GM12878 (cell line): ENCODE measurements at regions not wholly inside any gene's neighbourhood (a gene's known extent, or its start where the extent isn't known, plus 50 kb on each side); places are given as distances from the start of the nearest gene placed in this dataset.

Source experiments
- ATAC-seq: fragments of 200-7000 bp; cut with Tn5 transposase; 3 replicates; pipeline ENCODE4 v1.9.1; 2020; ENCODE audit warnings: mild to moderate bottlenecking, moderate library complexity
- BruUV-seq: library from RNA; stranded (reverse); fragments of 400-500 nt; replicated peaks from 2 replicates; lab custom pipeline; 2021; lab: Mats Ljungman, UMichigan
- CTCF ChIA-PET: fragments of 300-600 bp; sonication (Branson Sonifier 250); formaldehyde crosslinking; extraction: SDS; loops from one replicate; lab custom pipeline; 2021; ENCODE audit warnings: inconsistent platforms; lab: Yijun Ruan, JAX
- POLR2A ChIA-PET: fragments of 350-600 bp; formaldehyde crosslinking; extraction: SDS; loops from one replicate; lab custom pipeline; 2021; ENCODE audit warnings: inconsistent platforms; lab: Charles Lee
- RAD21 ChIA-PET: fragments of 300-600 bp; sonication (Branson Sonifier 250); formaldehyde crosslinking; loops from one replicate; lab custom pipeline; 2023; ENCODE audit warnings: antibody characterized with exemption; ENCODE audit not compliant: unreplicated experiment; lab: Charles Lee
- SMC1A ChIA-PET: fragments of 300-600 bp; sonication (Branson Sonifier 250); formaldehyde crosslinking; loops from one replicate; lab custom pipeline; 2023; ENCODE audit not compliant: unreplicated experiment, uncharacterized antibody; lab: Charles Lee
- DNase-seq: peaks from one replicate; pipeline ENCODE4 v3.0.0-alpha.2; 2011; ENCODE audit warnings: low read depth, low spot score
- FAIRE-seq: peaks from 3 replicates; lab custom pipeline; 2011; peaks lifted over from hg19 to GRCh38; lab: Jason Lieb, UNC
- H2AFZ ChIP-seq: 2 replicates; pipeline ENCODE4 v1.6.0; 2011; ENCODE audit warnings: low read depth, low read length, control low read depth; ENCODE audit not compliant: control insufficient read depth
- H3K27ac ChIP-seq: 2 replicates; pipeline ENCODE4 v1.5.1; 2011; ENCODE audit warnings: control low read depth; ENCODE audit not compliant: control insufficient read depth, insufficient read depth
- H3K27me3 ChIP-seq, 2 experiments: replicated peaks in 1 of 2; 2 replicates each; pipeline versions ENCODE4 v1.6.0 to v1.6.1; 2011; ENCODE audit warnings: low read length in 1 of 2; ENCODE audit not compliant: control insufficient read depth in 2 of 2, insufficient read depth in 2 of 2
- H3K36me3 ChIP-seq, 2 experiments: 2 replicates each; pipeline ENCODE4 v1.5.1; 2011; ENCODE audit warnings: low read length in 1 of 2; ENCODE audit not compliant: control insufficient read depth in 2 of 2, insufficient read depth in 2 of 2
- H3K4me1 ChIP-seq: 2 replicates; pipeline ENCODE4 v1.6.1; 2011; ENCODE audit warnings: mild to moderate bottlenecking, low read length, moderate library complexity, mixed read lengths; ENCODE audit not compliant: control insufficient read depth, insufficient read depth
- H3K4me2 ChIP-seq: 2 replicates; pipeline ENCODE4 v1.6.0; 2011; ENCODE audit warnings: control low read depth; ENCODE audit not compliant: control insufficient read depth, insufficient read depth
- H3K4me3 ChIP-seq: fragments of 200-600 bp; sonication (generic); 2 replicates; pipeline ENCODE4 v1.5.1; 2016
- H3K79me2 ChIP-seq: 2 replicates; pipeline ENCODE4 v1.6.0; 2011; ENCODE audit warnings: low read length; ENCODE audit not compliant: control insufficient read depth, insufficient read depth
- H3K9ac ChIP-seq: 2 replicates; pipeline ENCODE4 v1.8.0; 2011; ENCODE audit warnings: low read length, control low read depth, mixed read lengths; ENCODE audit not compliant: control insufficient read depth, insufficient read depth
- H3K9me3 ChIP-seq: replicated peaks from 3 replicates; pipeline ENCODE4 v1.5.1; 2011; ENCODE audit warnings: mild to moderate bottlenecking, low read length; ENCODE audit not compliant: control insufficient read depth, insufficient read depth
- H4K20me1 ChIP-seq: 2 replicates; pipeline ENCODE4 v1.6.0; 2011; ENCODE audit not compliant: control insufficient read depth, insufficient read depth
- CBX3 ChIP-seq: fragments of 200-600 bp; sonication (generic); IDR thresholded peaks from 2 replicates; pipeline ENCODE4 v1.6.1; 2016; ENCODE audit warnings: low read depth, borderline replicate concordance
- CBX5 ChIP-seq: sonication (generic); IDR thresholded peaks from 2 replicates; pipeline ENCODE4 v1.6.1; 2016; ENCODE audit warnings: low read depth, moderate library complexity, mild to moderate bottlenecking, inconsistent platforms
- CTCF ChIP-seq, 3 experiments: IDR thresholded peaks in 2 of 3; conservative IDR thresholded peaks in 1 of 3; 2 replicates each; pipeline ENCODE4 v1.5.1; 2011; ENCODE audit warnings: low read depth in 3 of 3, low read length in 3 of 3, mild to moderate bottlenecking in 3 of 3, control low read depth in 2 of 3, moderate library complexity in 2 of 3, inconsistent platforms in 1 of 3, mixed read lengths in 1 of 3; ENCODE audit not compliant: control insufficient read depth in 2 of 3, insufficient read depth in 1 of 3; ENCODE audit errors: extremely low read depth in 1 of 3
- EED ChIP-seq: sonication (generic); IDR thresholded peaks from 2 replicates; pipeline ENCODE4 v1.6.1; 2016; ENCODE audit warnings: antibody characterized with exemption, low read depth
- EZH2 ChIP-seq: IDR thresholded peaks from 2 replicates; pipeline ENCODE4 v1.6.1; 2012; ENCODE audit warnings: low read depth, mild to moderate bottlenecking, control low read depth, inconsistent platforms, low read length, borderline replicate concordance; ENCODE audit not compliant: control insufficient read depth
- FOXM1 ChIP-seq: IDR thresholded peaks from 2 replicates; pipeline ENCODE4 v1.6.1; 2012; ENCODE audit warnings: low read depth, mild to moderate bottlenecking, inconsistent platforms, low read length, moderate library complexity
- IRF4 ChIP-seq: IDR thresholded peaks from 2 replicates; pipeline ENCODE4 v1.6.1; 2011; ENCODE audit warnings: low read depth, low read length
- IRF5 ChIP-seq: fragments of 450-650 bp; IDR thresholded peaks from 2 replicates; pipeline ENCODE4 v1.6.1; 2017; ENCODE audit warnings: borderline replicate concordance
- LARP7 ChIP-seq: fragments of 450-650 bp; IDR thresholded peaks from 2 replicates; pipeline ENCODE4 v1.6.1; 2017; ENCODE audit warnings: mild to moderate bottlenecking
- NFIC ChIP-seq: IDR thresholded peaks from 2 replicates; pipeline ENCODE4 v1.6.1; 2012; ENCODE audit warnings: low read depth, mild to moderate bottlenecking, inconsistent platforms, low read length, moderate library complexity
- NFYA ChIP-seq: IDR thresholded peaks from 2 replicates; pipeline ENCODE4 v1.6.1; 2011; ENCODE audit warnings: low read depth, mild to moderate bottlenecking, low read length, improper control_type of control experiment, borderline replicate concordance
- NR2F1 ChIP-seq: fragments of 450-650 bp; conservative IDR thresholded peaks from 2 replicates; pipeline ENCODE4 v1.6.1; 2017; ENCODE audit warnings: mild to moderate bottlenecking
- PAX8 ChIP-seq: fragments of 450-650 bp; IDR thresholded peaks from 2 replicates; pipeline ENCODE4 v1.6.1; 2017; ENCODE audit warnings: mild to moderate bottlenecking, moderate library complexity
- SMC3 ChIP-seq: IDR thresholded peaks from 2 replicates; pipeline ENCODE4 v1.6.1; 2011; ENCODE audit warnings: low read length, improper control_type of control experiment, borderline replicate concordance
- SPI1 ChIP-seq: IDR thresholded peaks from 2 replicates; pipeline ENCODE4 v1.6.1; 2011; ENCODE audit warnings: low read depth, mild to moderate bottlenecking, low read length, moderate library complexity, borderline replicate concordance; ENCODE audit not compliant: insufficient read depth
- YY1 ChIP-seq: IDR thresholded peaks from 2 replicates; pipeline ENCODE4 v1.6.1; 2011; ENCODE audit warnings: low read depth, mild to moderate bottlenecking, low read length
- ZNF592 ChIP-seq: fragments of 450-650 bp; IDR thresholded peaks from 2 replicates; pipeline ENCODE4 v1.6.1; 2017; ENCODE audit warnings: mild to moderate bottlenecking, moderate library complexity
- WGBS: methylation state at CpG from one replicate; pipeline ENCODE4 v1.1.6; 2016; ENCODE audit warnings: low lambda C conversion rate; ENCODE audit not compliant: insufficient replicate concordance, insufficient coverage; ENCODE audit errors: missing lambda C conversion rate; 5-methylcytosine and 5-hydroxymethylcytosine counted together
- in situ Hi-C: fragments of 300-500 bp; cut with MboI; formaldehyde crosslinking; loops from 9 replicates; pipeline ENCODE4 v1.14.3; 2018; ENCODE audit warnings: mixed read lengths
- intact Hi-C: fragments of 100-400 bp; cut with micrococcal nuclease; formaldehyde crosslinking; loops from one replicate; pipeline ENCODE4 v1.14.2; 2022; ENCODE audit not compliant: unreplicated experiment

GRCh38 chr6:140980265-140980887 lies 1152.3 kb upstream of the GJE1 start:
- FAIRE-seq = no peak
- H2AFZ ChIP-seq = no peak overlapping the region
- H3K79me2 ChIP-seq = no peaks in the 10 kb centered on the region
- DNase-seq = no peak
- no peak overlapping the region for H3K4me3 ChIP-seq
- intact Hi-C loops = no loop called here
- no peaks in the 10 kb centered on the region for H3K36me3 ChIP-seq
- no peaks in the 10 kb centered on the region for H3K27me3 ChIP-seq
- WGBS = 34% methylated on average over 6 of the region's 6 CpGs
- RAD21 ChIA-PET = no interaction called here
- no peaks in the 10 kb centered on the region for H3K9me3 ChIP-seq
- BruUV-seq = no TSS peak
- POLR2A ChIA-PET = no interaction called here
- no peak overlapping the region for H3K9ac ChIP-seq
- ATAC-seq = no peak
- no peak overlapping the region for H3K4me2 ChIP-seq
- in situ Hi-C loops = no loop called here
- H3K4me1 ChIP-seq = no peaks in the 10 kb centered on the region
- H3K27ac ChIP-seq = no peak overlapping the region
- TF ChIP-seq NFYA = no peak
- no peak for TF ChIP-seq FOXM1
- no peak for TF ChIP-seq LARP7
- no peak for TF ChIP-seq SPI1
- no peak for TF ChIP-seq YY1
- no peak for TF ChIP-seq NFIC
- no peak for TF ChIP-seq EED
- no peak for TF ChIP-seq CBX3
- TF ChIP-seq CBX5 = no peak
- TF ChIP-seq CTCF (IDR thresholded peaks at IDR 0.05 in 2 of 3, conservative IDR thresholded peaks at IDR 0.05 in 1 of 3; ENCODE audit: control insufficient read depth in 2 of 3, extremely low read depth in 1 of 3, insufficient read depth in 1 of 3, low read depth in 3 of 3, low read length in 3 of 3) = no peak
- no peak for TF ChIP-seq SMC3
- TF ChIP-seq IRF5 = no peak
- no peak for TF ChIP-seq PAX8
- no peak for TF ChIP-seq EZH2
- no peak for TF ChIP-seq ZNF592
- TF ChIP-seq IRF4 = no peak
- TF ChIP-seq NR2F1 = no peak
- no peaks in the 10 kb centered on the region for H4K20me1 ChIP-seq
- CTCF ChIA-PET = interaction anchor here (0.8 to 1.2 kb wide), 3 partner anchors 8 to 273 kb away, joined by 3 read pairs; no protein-coding TSS in a partner anchor
- SMC1A ChIA-PET = interaction anchor here (0.7 to 1.6 kb wide), 2 partner anchors 22 to 1086 kb away, joined by 3 to 4 read pairs; no protein-coding TSS in a partner anchor
